GM12878 (cell line): ENCODE measurements at regions not wholly inside any gene's neighbourhood (a gene's known extent, or its start where the extent isn't known, plus 50 kb on each side); places are given as distances from the start of the nearest gene placed in this dataset.

Source experiments
- ATAC-seq: fragments of 200-7000 bp; cut with Tn5 transposase; 3 replicates; pipeline ENCODE4 v1.9.1; 2020; ENCODE audit warnings: mild to moderate bottlenecking, moderate library complexity
- BruUV-seq: library from RNA; stranded (reverse); fragments of 400-500 nt; replicated peaks from 2 replicates; lab custom pipeline; 2021; lab: Mats Ljungman, UMichigan
- CTCF ChIA-PET: fragments of 300-600 bp; sonication (Branson Sonifier 250); formaldehyde crosslinking; extraction: SDS; loops from one replicate; lab custom pipeline; 2021; ENCODE audit warnings: inconsistent platforms; lab: Yijun Ruan, JAX
- POLR2A ChIA-PET: fragments of 350-600 bp; formaldehyde crosslinking; extraction: SDS; loops from one replicate; lab custom pipeline; 2021; ENCODE audit warnings: inconsistent platforms; lab: Charles Lee
- RAD21 ChIA-PET: fragments of 300-600 bp; sonication (Branson Sonifier 250); formaldehyde crosslinking; loops from one replicate; lab custom pipeline; 2023; ENCODE audit warnings: antibody characterized with exemption; ENCODE audit not compliant: unreplicated experiment; lab: Charles Lee
- SMC1A ChIA-PET: fragments of 300-600 bp; sonication (Branson Sonifier 250); formaldehyde crosslinking; loops from one replicate; lab custom pipeline; 2023; ENCODE audit not compliant: unreplicated experiment, uncharacterized antibody; lab: Charles Lee
- DNase-seq: peaks from one replicate; pipeline ENCODE4 v3.0.0-alpha.2; 2011; ENCODE audit warnings: low read depth, low spot score
- FAIRE-seq: peaks from 3 replicates; lab custom pipeline; 2011; peaks lifted over from hg19 to GRCh38; lab: Jason Lieb, UNC
- H2AFZ ChIP-seq: 2 replicates; pipeline ENCODE4 v1.6.0; 2011; ENCODE audit warnings: low read depth, low read length, control low read depth; ENCODE audit not compliant: control insufficient read depth
- H3K27ac ChIP-seq: 2 replicates; pipeline ENCODE4 v1.5.1; 2011; ENCODE audit warnings: control low read depth; ENCODE audit not compliant: control insufficient read depth, insufficient read depth
- H3K27me3 ChIP-seq, 2 experiments: replicated peaks in 1 of 2; 2 replicates each; pipeline versions ENCODE4 v1.6.0 to v1.6.1; 2011; ENCODE audit warnings: low read length in 1 of 2; ENCODE audit not compliant: control insufficient read depth in 2 of 2, insufficient read depth in 2 of 2
- H3K36me3 ChIP-seq, 2 experiments: 2 replicates each; pipeline ENCODE4 v1.5.1; 2011; ENCODE audit warnings: low read length in 1 of 2; ENCODE audit not compliant: control insufficient read depth in 2 of 2, insufficient read depth in 2 of 2
- H3K4me1 ChIP-seq: 2 replicates; pipeline ENCODE4 v1.6.1; 2011; ENCODE audit warnings: mild to moderate bottlenecking, low read length, moderate library complexity, mixed read lengths; ENCODE audit not compliant: control insufficient read depth, insufficient read depth
- H3K4me2 ChIP-seq: 2 replicates; pipeline ENCODE4 v1.6.0; 2011; ENCODE audit warnings: control low read depth; ENCODE audit not compliant: control insufficient read depth, insufficient read depth
- H3K4me3 ChIP-seq: fragments of 200-600 bp; sonication (generic); 2 replicates; pipeline ENCODE4 v1.5.1; 2016
- H3K79me2 ChIP-seq: 2 replicates; pipeline ENCODE4 v1.6.0; 2011; ENCODE audit warnings: low read length; ENCODE audit not compliant: control insufficient read depth, insufficient read depth
- H3K9ac ChIP-seq: 2 replicates; pipeline ENCODE4 v1.8.0; 2011; ENCODE audit warnings: low read length, control low read depth, mixed read lengths; ENCODE audit not compliant: control insufficient read depth, insufficient read depth
- H3K9me3 ChIP-seq: replicated peaks from 3 replicates; pipeline ENCODE4 v1.5.1; 2011; ENCODE audit warnings: mild to moderate bottlenecking, low read length; ENCODE audit not compliant: control insufficient read depth, insufficient read depth
- H4K20me1 ChIP-seq: 2 replicates; pipeline ENCODE4 v1.6.0; 2011; ENCODE audit not compliant: control insufficient read depth, insufficient read depth
- CREB1 ChIP-seq: IDR thresholded peaks from 2 replicates; pipeline ENCODE4 v1.6.1; 2012; ENCODE audit warnings: low read depth, mild to moderate bottlenecking, inconsistent platforms
- E2F4 ChIP-seq: IDR thresholded peaks from 2 replicates; pipeline ENCODE4 v1.6.1; 2012; ENCODE audit warnings: low read depth, low read length, improper control_type of control experiment
- MAX ChIP-seq: IDR thresholded peaks from 2 replicates; pipeline ENCODE4 v1.6.1; 2012; ENCODE audit warnings: low read depth, low read length, improper control_type of control experiment
- NFIC ChIP-seq: IDR thresholded peaks from 2 replicates; pipeline ENCODE4 v1.6.1; 2012; ENCODE audit warnings: low read depth, mild to moderate bottlenecking, inconsistent platforms, low read length, moderate library complexity
- SREBF2 ChIP-seq: IDR thresholded peaks from 2 replicates; pipeline ENCODE4 v1.6.1; 2012; ENCODE audit warnings: mild to moderate bottlenecking, low read length
- ZBTB33 ChIP-seq: fragments of 450-650 bp; IDR thresholded peaks from 2 replicates; pipeline ENCODE4 v1.6.1; 2017; ENCODE audit warnings: mild to moderate bottlenecking
- ZNF687 ChIP-seq: fragments of 450-650 bp; IDR thresholded peaks from 2 replicates; pipeline ENCODE4 v1.6.1; 2017; ENCODE audit warnings: mild to moderate bottlenecking, moderate library complexity
- WGBS: methylation state at CpG from one replicate; pipeline ENCODE4 v1.1.6; 2016; ENCODE audit warnings: low lambda C conversion rate; ENCODE audit not compliant: insufficient replicate concordance, insufficient coverage; ENCODE audit errors: missing lambda C conversion rate; 5-methylcytosine and 5-hydroxymethylcytosine counted together
- in situ Hi-C: fragments of 300-500 bp; cut with MboI; formaldehyde crosslinking; loops from 9 replicates; pipeline ENCODE4 v1.14.3; 2018; ENCODE audit warnings: mixed read lengths
- intact Hi-C: fragments of 100-400 bp; cut with micrococcal nuclease; formaldehyde crosslinking; loops from one replicate; pipeline ENCODE4 v1.14.2; 2022; ENCODE audit not compliant: unreplicated experiment

- no peaks in the 10 kb centered on the region for H3K9me3 ChIP-seq
- H4K20me1 ChIP-seq, result no peaks in the 10 kb centered on the region
- ChIA-PET POLR2A (no interaction called here), SMC1A (no interaction called here), CTCF (no interaction called here), RAD21 (no interaction called here)
- no peak overlapping the region for H3K4me2 ChIP-seq
- H2AFZ ChIP-seq, result no peak overlapping the region
- no peak overlapping the region for H3K27ac ChIP-seq
- ATAC-seq (no peak), DNase-seq (no peak), FAIRE-seq (no peak)
- no peaks in the 10 kb centered on the region for H3K4me1 ChIP-seq
- H3K36me3 ChIP-seq, result no peaks in the 10 kb centered on the region
- H3K79me2 ChIP-seq, result no peaks in the 10 kb centered on the region
- H3K4me3 ChIP-seq, result no peak overlapping the region
- in situ Hi-C loops (no loop called here), intact Hi-C loops (no loop called here)
- BruUV-seq, result no TSS peak
- peaks cover 0 to 5% of the 10 kb centered on the region in 2 experiments for H3K27me3 ChIP-seq
- H3K9ac ChIP-seq, result no peak overlapping the region
- TF ChIP-seq ZBTB33 (no peak), ZNF687 (no peak), SREBF2 (no peak), MAX (no peak), CREB1 (no peak), NFIC (no peak), E2F4 (no peak)
- 27% methylated on average over 3 of the region's 3 CpGs for WGBS
These were observed 160.1 kb upstream of the CADM1 start for GRCh38 chr11:115664313-115664712.
